ENCODE measurements at regions not wholly inside any gene's neighbourhood (a gene's known extent, or its start where the extent isn't known, plus 50 kb on each side); places are given as distances from the start of the nearest gene placed in this dataset.

DNA sequence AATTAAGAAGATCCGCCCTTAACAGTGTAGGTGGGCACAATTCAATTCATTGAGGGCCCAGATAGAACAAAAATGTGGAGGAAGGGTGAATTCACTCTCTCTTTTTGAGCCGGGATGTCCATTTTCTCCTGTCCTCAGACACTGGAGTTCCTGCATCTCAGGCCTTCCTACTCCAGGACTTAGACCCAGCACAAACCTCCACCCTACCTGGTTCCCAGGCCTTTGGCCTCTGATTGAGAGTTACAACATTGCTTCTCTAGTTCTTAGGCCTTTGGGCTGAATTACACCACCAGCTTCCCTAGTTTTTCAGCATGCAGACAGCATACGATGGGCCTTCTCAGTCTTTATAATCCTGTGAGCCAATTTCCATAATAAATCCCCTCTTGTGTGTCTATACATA, 87.8 kb upstream of the TMEM17 start:
- H3K36me3 ChIP-seq (replicated peaks in 1 of 2; ENCODE audit: insufficient read depth in 1 of 2, low read depth in 2 of 2), result no peaks in the 10 kb centered on the region
- intact Hi-C loops (cut with DNase I), result no loop called here
- no peaks in the 10 kb centered on the region for H3K9me3 ChIP-seq
- no peaks in the 10 kb centered on the region for H3K27me3 ChIP-seq
- TF ChIP-seq POLR2A (IDR thresholded peaks at IDR 0.05) (no peak), CTCF (IDR thresholded peaks at IDR 0.05) (no peak)
- H3K4me3 ChIP-seq, result no peak overlapping the region
- DNase-seq (no peak), ATAC-seq (no peak)
- no peak overlapping the region for H3K27ac ChIP-seq
- peaks cover 11% of the 10 kb centered on the region for H3K4me1 ChIP-seq
- 83 to 96% methylated on average over 3 of the region's 3 CpGs for WGBS, 2 donors

- no peak for DNase-seq
- WGBS, 2 donors, result 40 to 63% methylated on average over 1 of the region's 1 CpG
- intact Hi-C loops (cut with DNase I), result no loop called here
Measured at GRCh38 chr2:62591491-62591890, 85.5 kb upstream of the TMEM17 start.

GRCh38 chr2:62589691-62590356, 83.8 kb upstream of the TMEM17 start:
- H3K27ac ChIP-seq, result no peak overlapping the region
- H3K4me1 ChIP-seq, result no peaks in the 10 kb centered on the region
- DNase-seq (no peak), ATAC-seq (no peak)
- H3K4me3 ChIP-seq, result no peak overlapping the region
- no peak for TF ChIP-seq POLR2A (IDR thresholded peaks at IDR 0.05)
- no peak for TF ChIP-seq CTCF (IDR thresholded peaks at IDR 0.05)
- intact Hi-C loops (cut with DNase I), result no loop called here
- 61 to 65% methylated on average over 4 of the region's 4 CpGs for WGBS, 2 donors
- H3K9me3 ChIP-seq, result no peaks in the 10 kb centered on the region
- H3K27me3 ChIP-seq, result no peaks in the 10 kb centered on the region
- no peaks in the 10 kb centered on the region for H3K36me3 ChIP-seq (replicated peaks in 1 of 2; ENCODE audit: insufficient read depth in 1 of 2, low read depth in 2 of 2)

More at GRCh38 chr2:62591491-62591890, 85.5 kb upstream of the TMEM17 start:
- Histone ChIP-seq H3K36me3 (replicated peaks in 1 of 2; ENCODE audit: insufficient read depth in 1 of 2, low read depth in 2 of 2) (no peaks in the 10 kb centered on the region), H3K4me3 (no peak overlapping the region), H3K9me3 (no peaks in the 10 kb centered on the region), H3K4me1 (peaks cover 7% of the 10 kb centered on the region), H3K27ac (no peak overlapping the region), H3K27me3 (no peaks in the 10 kb centered on the region)
- ATAC-seq, result no peak
- no peak for TF ChIP-seq POLR2A (IDR thresholded peaks at IDR 0.05)
- no peak for TF ChIP-seq CTCF (IDR thresholded peaks at IDR 0.05)

GRCh38 chr2:62587592-62587991, 81.6 kb upstream of the TMEM17 start:
- Histone ChIP-seq H3K27me3 (no peaks in the 10 kb centered on the region), H3K4me1 (no peaks in the 10 kb centered on the region), H3K4me3 (no peak overlapping the region), H3K36me3 (replicated peaks in 1 of 2; ENCODE audit: insufficient read depth in 1 of 2, low read depth in 2 of 2) (no peaks in the 10 kb centered on the region), H3K9me3 (no peaks in the 10 kb centered on the region), H3K27ac (no peak overlapping the region)
- TF ChIP-seq POLR2A (IDR thresholded peaks at IDR 0.05) (no peak), CTCF (IDR thresholded peaks at IDR 0.05) (no peak)
- intact Hi-C loops (cut with DNase I), result no loop called here
- WGBS, 2 donors, result 74 to 77% methylated on average over 3 of the region's 3 CpGs
- ATAC-seq (no peak), DNase-seq (no peak)

DNA sequence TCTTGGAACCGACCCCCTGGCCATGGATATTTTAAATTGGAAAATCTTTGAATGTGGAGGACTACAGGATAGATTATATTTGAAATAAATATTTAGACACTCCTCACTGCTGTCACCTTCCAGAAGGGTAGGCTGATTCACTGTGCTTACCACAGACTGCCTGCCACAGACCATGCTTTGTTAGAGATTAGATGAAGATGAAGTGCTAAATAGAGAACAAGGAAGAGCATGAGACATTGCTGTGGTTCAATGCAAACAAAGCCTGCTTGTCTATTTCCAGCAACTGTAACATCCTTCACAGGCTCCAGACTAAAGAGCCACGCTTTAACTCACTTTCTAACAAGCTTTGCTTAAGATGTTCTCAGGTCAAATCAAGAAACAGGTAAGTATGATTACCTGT, 81.0 kb upstream of the TMEM17 start:
- TF ChIP-seq POLR2A (IDR thresholded peaks at IDR 0.05) (no peak), CTCF (IDR thresholded peaks at IDR 0.05) (no peak)
- Histone ChIP-seq H3K27me3 (no peaks in the 10 kb centered on the region), H3K27ac (no peak overlapping the region), H3K9me3 (no peaks in the 10 kb centered on the region), H3K36me3 (replicated peaks in 1 of 2; ENCODE audit: insufficient read depth in 1 of 2, low read depth in 2 of 2) (no peaks in the 10 kb centered on the region), H3K4me3 (no peak overlapping the region), H3K4me1 (no peaks in the 10 kb centered on the region)
- DNase-seq (no peak), ATAC-seq (no peak)
- intact Hi-C loops (cut with DNase I), result no loop called here
- 92 to 98% methylated on average over 2 of the region's 2 CpGs for WGBS, 2 donors

All from body of pancreas (tissue), 4 donors.